GM23248 (cell line): ENCODE measurements at regions not wholly inside any gene's neighbourhood (a gene's known extent, or its start where the extent isn't known, plus 50 kb on each side); places are given as distances from the start of the nearest gene placed in this dataset.

Experiments used
- DNase-seq: peaks from one replicate; pipeline ENCODE4 v3.0.0-alpha.2; 2015
- H2AFZ ChIP-seq: fragments of 200-600 bp; sonication (generic); 2 replicates; pipeline ENCODE4 v1.6.1; 2016; ENCODE audit warnings: antibody characterized with exemption
- H3F3A ChIP-seq: fragments of 200-600 bp; sonication (generic); 2 replicates; pipeline ENCODE4 v1.6.1; 2016; ENCODE audit warnings: mild to moderate bottlenecking, antibody characterized with exemption, mixed run types; ENCODE audit not compliant: insufficient read depth
- H3K27ac ChIP-seq: fragments of 200-600 bp; sonication (generic); 2 replicates; pipeline ENCODE4 v1.5.1; 2016; ENCODE audit warnings: mild to moderate bottlenecking
- H3K27me3 ChIP-seq: fragments of 200-600 bp; sonication (generic); replicated peaks from 2 replicates; pipeline ENCODE4 v1.6.1; 2016; ENCODE audit warnings: mild to moderate bottlenecking; ENCODE audit not compliant: insufficient read depth
- H3K36me3 ChIP-seq: fragments of 200-600 bp; sonication (generic); 2 replicates; pipeline ENCODE4 v1.6.1; 2016; ENCODE audit warnings: low read depth, mild to moderate bottlenecking
- H3K4me1 ChIP-seq: fragments of 200-600 bp; sonication (generic); 2 replicates; pipeline ENCODE4 v1.6.1; 2016; ENCODE audit warnings: mild to moderate bottlenecking; ENCODE audit not compliant: insufficient read depth
- H3K4me2 ChIP-seq: fragments of 200-600 bp; sonication (generic); one replicate; pipeline ENCODE4 v1.6.1; 2016; ENCODE audit warnings: mild to moderate bottlenecking; ENCODE audit not compliant: unreplicated experiment
- H3K4me3 ChIP-seq: fragments of 200-600 bp; sonication (generic); 2 replicates; pipeline ENCODE4 v1.5.1; 2016; ENCODE audit warnings: mild to moderate bottlenecking
- H3K79me2 ChIP-seq: fragments of 200-600 bp; sonication (generic); 2 replicates; pipeline ENCODE4 v1.6.1; 2016; ENCODE audit warnings: mild to moderate bottlenecking; ENCODE audit not compliant: insufficient read depth
- H3K9ac ChIP-seq: fragments of 200-600 bp; sonication (generic); 2 replicates; pipeline ENCODE4 v1.6.1; 2016; ENCODE audit warnings: mild to moderate bottlenecking
- H3K9me2 ChIP-seq: fragments of 200-600 bp; sonication (generic); 2 replicates; pipeline ENCODE4 v1.6.1; 2016; ENCODE audit warnings: mixed run types, mild to moderate bottlenecking, moderate library complexity; ENCODE audit not compliant: insufficient read depth
- H3K9me3 ChIP-seq: fragments of 200-600 bp; sonication (generic); one replicate; pipeline ENCODE4 v1.6.1; 2017; ENCODE audit warnings: low read depth
- H4K20me1 ChIP-seq: fragments of 200-600 bp; sonication (generic); 2 replicates; pipeline ENCODE4 v1.6.0; 2016; ENCODE audit not compliant: insufficient read depth
- EZH2 ChIP-seq: fragments of 200-600 bp; sonication (generic); IDR thresholded peaks from 2 replicates; pipeline ENCODE4 v1.6.1; 2018; ENCODE audit warnings: antibody characterized with exemption, mild to moderate bottlenecking; ENCODE audit not compliant: insufficient read depth, poor library complexity, severe bottlenecking
- EZH2phosphoT487 ChIP-seq: fragments of 200-600 bp; sonication (generic); IDR thresholded peaks from 2 replicates; pipeline ENCODE4 v1.6.1; 2018; ENCODE audit warnings: antibody characterized with exemption, moderate library complexity, mild to moderate bottlenecking, low read depth; ENCODE audit not compliant: insufficient read depth
- WGBS, 2 experiments: methylation state at CpG; one replicate each; pipeline ENCODE4 v1.1.6; 2015 to 2017; ENCODE audit warnings: low lambda C conversion rate in 2 of 2, low coverage in 1 of 2; ENCODE audit errors: missing lambda C conversion rate in 2 of 2; 5-methylcytosine and 5-hydroxymethylcytosine counted together
- in situ Hi-C: fragments of 300-500 bp; cut with MboI; formaldehyde crosslinking; loops from 2 replicates; pipeline ENCODE4 v1.15.0; 2020

- no peaks in the 10 kb centered on the region for H3K9me3 ChIP-seq
- H2AFZ ChIP-seq = no peak overlapping the region
- TF ChIP-seq EZH2 (no peak), EZH2phosphoT487 (no peak)
- H3K4me2 ChIP-seq = no peak overlapping the region
- H3K9me2 ChIP-seq = no peaks in the 10 kb centered on the region
- H3K9ac ChIP-seq = no peak overlapping the region
- no peak overlapping the region for H3K4me3 ChIP-seq
- WGBS, 2 experiments = 65 to 70% methylated on average over 4 of the region's 4 CpGs
- no peaks in the 10 kb centered on the region for H3K4me1 ChIP-seq
- no peak overlapping the region for H3K27ac ChIP-seq
- no peaks in the 10 kb centered on the region for H3K36me3 ChIP-seq
- in situ Hi-C loops = loop anchor here (25.0 kb wide), 1 partner anchor 592 kb away; no protein-coding TSS in a partner anchor
- H3K79me2 ChIP-seq = no peaks in the 10 kb centered on the region
- peaks cover 27% of the 10 kb centered on the region for H3K27me3 ChIP-seq
- DNase-seq = no peak
- H3F3A ChIP-seq = no peaks in the 10 kb centered on the region
- H4K20me1 ChIP-seq = no peaks in the 10 kb centered on the region
Measured at GRCh38 chr12:94745562-94745961, 95.2 kb upstream of the TMCC3 start.

- H3K4me1 ChIP-seq = no peaks in the 10 kb centered on the region
- H3K27ac ChIP-seq = no peak overlapping the region
- H2AFZ ChIP-seq = no peak overlapping the region
- no peak overlapping the region for H3K4me2 ChIP-seq
- H3F3A ChIP-seq = no peaks in the 10 kb centered on the region
- peaks cover 37% of the 10 kb centered on the region for H3K27me3 ChIP-seq
- H3K9me3 ChIP-seq = no peaks in the 10 kb centered on the region
- no peaks in the 10 kb centered on the region for H3K79me2 ChIP-seq
- WGBS, 2 experiments = 51 to 57% methylated on average over 3 of the region's 3 CpGs
- no peaks in the 10 kb centered on the region for H3K9me2 ChIP-seq
- H3K36me3 ChIP-seq = no peaks in the 10 kb centered on the region
- H3K4me3 ChIP-seq = no peak overlapping the region
- no peak for TF ChIP-seq EZH2
- no peaks in the 10 kb centered on the region for H4K20me1 ChIP-seq
- in situ Hi-C loops = loop anchor here (25.0 kb wide), 1 partner anchor 594 kb away; no protein-coding TSS in a partner anchor
- DNase-seq = no peak
- no peak overlapping the region for H3K9ac ChIP-seq
Measured at GRCh38 chr12:94743174-94743573, 92.8 kb upstream of the TMCC3 start.

GRCh38 chr12:94740601-94741362 lies 90.4 kb upstream of the TMCC3 start:
- Histone ChIP-seq H3K4me3 (no peak overlapping the region), H3K9me3 (no peaks in the 10 kb centered on the region), H3F3A (no peaks in the 10 kb centered on the region), H4K20me1 (no peaks in the 10 kb centered on the region), H3K4me2 (no peak overlapping the region), H3K79me2 (no peaks in the 10 kb centered on the region), H3K4me1 (no peaks in the 10 kb centered on the region), H3K27me3 (peaks cover 35% of the 10 kb centered on the region), H3K9ac (no peak overlapping the region), H2AFZ (no peak overlapping the region), H3K27ac (no peak overlapping the region), H3K36me3 (no peaks in the 10 kb centered on the region), H3K9me2 (no peaks in the 10 kb centered on the region)
- TF ChIP-seq EZH2phosphoT487 (no peak), EZH2 (no peak)
- DNase-seq = no peak
- in situ Hi-C loops = loop anchor here (25.0 kb wide), 1 partner anchor 597 kb away; no protein-coding TSS in a partner anchor
- WGBS, 2 experiments = 43 to 52% methylated on average over 5 of the region's 5 CpGs

GRCh38 chr12:94736820-94737219 lies 86.5 kb upstream of the TMCC3 start:
- Histone ChIP-seq H3F3A (no peaks in the 10 kb centered on the region), H3K9me2 (no peaks in the 10 kb centered on the region), H3K4me1 (no peaks in the 10 kb centered on the region), H3K27ac (no peak overlapping the region), H3K9ac (no peak overlapping the region), H3K79me2 (no peaks in the 10 kb centered on the region), H3K27me3 (peaks cover 20% of the 10 kb centered on the region; the same call in 1 of the 2 replicates), H3K36me3 (no peaks in the 10 kb centered on the region), H3K4me3 (no peak overlapping the region), H3K4me2 (no peak overlapping the region), H4K20me1 (no peaks in the 10 kb centered on the region), H2AFZ (no peak overlapping the region), H3K9me3 (no peaks in the 10 kb centered on the region)
- WGBS, 2 experiments = 66 to 68% methylated on average over 5 of the region's 5 CpGs
- TF ChIP-seq EZH2 = no peak
- no peak for TF ChIP-seq EZH2phosphoT487
- in situ Hi-C loops = loop anchor here (25.0 kb wide), 1 partner anchor 600 kb away; no protein-coding TSS in a partner anchor
- DNase-seq = no peak
